Transverse colon (tissue), 4 donors: ENCODE measurements at regions not wholly inside any gene's neighbourhood (a gene's known extent, or its start where the extent isn't known, plus 50 kb on each side); places are given as distances from the start of the nearest gene placed in this dataset.

Source experiments
- POLR2A ChIP-seq: fragments of 450-650 bp; IDR thresholded peaks from one replicate; pipeline ENCODE4 v1.6.1; 2016; ENCODE audit warnings: antibody characterized with exemption, mild to moderate bottlenecking, moderate library complexity
- POLR2AphosphoS5 ChIP-seq, 3 donors: sonication (generic); formaldehyde crosslinking; IDR thresholded peaks; one replicate each; pipeline ENCODE4 v1.6.1; 2016; ENCODE audit warnings: antibody characterized with exemption in 3 of 3
- TF ChIP-seq, protein P1 (sequence below), 5 experiments: fragments of 200-600 bp in 3 of 5; fragments of 450-650 bp in 2 of 5; sonication (generic) in 3 of 5; IDR thresholded peaks; 1 replicate in 2 of 5; 2 replicates in 3 of 5; pipeline ENCODE4 v1.5.1; 2016 to 2017; ENCODE audit warnings: antibody characterized with exemption in 5 of 5, inconsistent platforms in 3 of 5, mild to moderate bottlenecking in 2 of 5, moderate library complexity in 1 of 5

DNA sequence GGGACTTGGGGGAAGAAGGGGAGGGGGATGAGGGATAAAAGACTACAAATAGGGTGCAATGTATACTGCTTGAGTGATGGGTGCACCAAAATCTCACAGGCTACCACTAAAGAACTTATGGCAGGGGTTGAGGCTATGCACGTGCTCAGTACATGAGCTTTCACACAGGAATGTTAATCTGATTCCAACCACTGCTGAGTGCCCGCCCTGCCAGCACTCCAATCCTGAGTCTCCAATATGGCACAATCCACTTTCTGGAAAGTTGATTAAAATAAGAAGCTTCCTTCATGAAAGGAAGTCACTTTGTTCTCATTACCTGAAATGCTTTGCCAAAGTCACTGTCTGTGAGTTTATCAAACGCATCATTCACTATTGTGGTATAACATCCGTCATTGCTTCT lies 463.0 kb downstream of the IRS2 start:
- TF ChIP-seq, protein P1, sequence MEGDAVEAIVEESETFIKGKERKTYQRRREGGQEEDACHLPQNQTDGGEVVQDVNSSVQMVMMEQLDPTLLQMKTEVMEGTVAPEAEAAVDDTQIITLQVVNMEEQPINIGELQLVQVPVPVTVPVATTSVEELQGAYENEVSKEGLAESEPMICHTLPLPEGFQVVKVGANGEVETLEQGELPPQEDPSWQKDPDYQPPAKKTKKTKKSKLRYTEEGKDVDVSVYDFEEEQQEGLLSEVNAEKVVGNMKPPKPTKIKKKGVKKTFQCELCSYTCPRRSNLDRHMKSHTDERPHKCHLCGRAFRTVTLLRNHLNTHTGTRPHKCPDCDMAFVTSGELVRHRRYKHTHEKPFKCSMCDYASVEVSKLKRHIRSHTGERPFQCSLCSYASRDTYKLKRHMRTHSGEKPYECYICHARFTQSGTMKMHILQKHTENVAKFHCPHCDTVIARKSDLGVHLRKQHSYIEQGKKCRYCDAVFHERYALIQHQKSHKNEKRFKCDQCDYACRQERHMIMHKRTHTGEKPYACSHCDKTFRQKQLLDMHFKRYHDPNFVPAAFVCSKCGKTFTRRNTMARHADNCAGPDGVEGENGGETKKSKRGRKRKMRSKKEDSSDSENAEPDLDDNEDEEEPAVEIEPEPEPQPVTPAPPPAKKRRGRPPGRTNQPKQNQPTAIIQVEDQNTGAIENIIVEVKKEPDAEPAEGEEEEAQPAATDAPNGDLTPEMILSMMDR (IDR thresholded peaks at IDR 0.05) = no peak
- no peak for TF ChIP-seq POLR2AphosphoS5 (IDR thresholded peaks at IDR 0.05)
- TF ChIP-seq POLR2A = no peak
